Parathyroid adenoma (tissue), 2 donors: ENCODE measurements at regions not wholly inside any gene's neighbourhood (a gene's known extent, or its start where the extent isn't known, plus 50 kb on each side); places are given as distances from the start of the nearest gene placed in this dataset.

ENCODE experiments used
- H2AFZ ChIP-seq: fragments of 300-600 bp; sonication (generic); one replicate; pipeline ENCODE4 v1.7.0; 2017; ENCODE audit warnings: antibody characterized with exemption, mild to moderate bottlenecking
- H3K27ac ChIP-seq: fragments of 300-600 bp; sonication (generic); one replicate; pipeline ENCODE4 v1.7.0; 2017
- H3K27me3 ChIP-seq: fragments of 300-600 bp; sonication (generic); one replicate; pipeline ENCODE4 v1.7.0; 2017; ENCODE audit warnings: low read length; ENCODE audit not compliant: control insufficient read depth, insufficient read depth
- H3K36me3 ChIP-seq: fragments of 300-600 bp; sonication (generic); one replicate; pipeline ENCODE4 v1.7.0; 2017; ENCODE audit warnings: low read length; ENCODE audit not compliant: control insufficient read depth, insufficient read depth
- H3K4me1 ChIP-seq: fragments of 300-600 bp; sonication (generic); one replicate; pipeline ENCODE4 v1.7.0; 2017; ENCODE audit warnings: control low read depth
- H3K4me2 ChIP-seq: fragments of 300-600 bp; sonication (generic); one replicate; pipeline ENCODE4 v1.7.0; 2017; ENCODE audit warnings: low read length
- H3K4me3 ChIP-seq: fragments of 300-600 bp; sonication (generic); one replicate; pipeline ENCODE4 v1.7.0; 2017; ENCODE audit warnings: low read depth, low read length
- H3K79me2 ChIP-seq: fragments of 300-600 bp; sonication (generic); one replicate; pipeline ENCODE4 v1.7.0; 2017; ENCODE audit warnings: control low read depth
- H3K9ac ChIP-seq: fragments of 300-600 bp; sonication (generic); one replicate; pipeline ENCODE4 v1.7.0; 2017; ENCODE audit warnings: mild to moderate bottlenecking
- H3K9me3 ChIP-seq: fragments of 300-600 bp; sonication (generic); one replicate; pipeline ENCODE4 v1.7.0; 2017; ENCODE audit warnings: low read length; ENCODE audit not compliant: control insufficient read depth
- CTCF ChIP-seq: fragments of 300-600 bp; sonication (generic); IDR thresholded peaks from one replicate; pipeline ENCODE4 v1.7.0; 2017; ENCODE audit warnings: antibody characterized with exemption, mild to moderate bottlenecking
- donor health status: primary hyperparathyroidism.

DNA sequence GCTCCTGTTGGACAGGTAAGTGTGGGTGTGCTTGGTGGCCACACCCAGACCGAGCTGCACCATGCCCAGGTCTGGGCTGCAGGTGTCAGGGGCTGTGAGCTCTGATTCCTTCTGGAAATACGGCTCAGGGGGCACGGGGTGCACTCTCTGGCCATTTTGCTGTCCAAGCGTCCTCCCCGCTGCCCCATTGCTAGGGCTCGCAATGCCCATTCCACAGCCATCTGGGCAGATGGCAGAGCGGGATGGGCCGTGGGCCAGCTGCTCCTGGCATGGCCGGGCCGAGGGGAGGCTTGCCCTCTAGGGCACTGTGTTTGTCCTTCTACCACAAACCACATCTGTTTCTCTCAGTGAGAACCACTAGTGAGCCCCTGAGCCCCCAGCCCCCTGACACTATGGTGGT lies 67.9 kb upstream of the RXRA start:
- H3K36me3 ChIP-seq: no peaks in the 10 kb centered on the region
- no peak for TF ChIP-seq CTCF
- no peaks in the 10 kb centered on the region for H3K79me2 ChIP-seq
- H3K4me3 ChIP-seq: no peak overlapping the region
- no peaks in the 10 kb centered on the region for H3K4me1 ChIP-seq
- no peak overlapping the region for H3K4me2 ChIP-seq
- no peaks in the 10 kb centered on the region for H3K9me3 ChIP-seq
- H3K27me3 ChIP-seq: no peaks in the 10 kb centered on the region
- no peak overlapping the region for H3K9ac ChIP-seq
- H3K27ac ChIP-seq: no peak overlapping the region
- H2AFZ ChIP-seq: no peak overlapping the region

- Histone ChIP-seq H3K9ac (no peak overlapping the region), H3K4me3 (no peak overlapping the region), H3K4me2 (no peak overlapping the region), H3K9me3 (no peaks in the 10 kb centered on the region), H3K27ac (no peak overlapping the region), H3K79me2 (no peaks in the 10 kb centered on the region), H3K36me3 (no peaks in the 10 kb centered on the region), H3K4me1 (peaks cover 3% of the 10 kb centered on the region), H3K27me3 (no peaks in the 10 kb centered on the region), H2AFZ (no peak overlapping the region)
- TF ChIP-seq CTCF: no peak
These were observed 67.3 kb upstream of the RXRA start for GRCh38 chr9:134258828-134259546.

DNA sequence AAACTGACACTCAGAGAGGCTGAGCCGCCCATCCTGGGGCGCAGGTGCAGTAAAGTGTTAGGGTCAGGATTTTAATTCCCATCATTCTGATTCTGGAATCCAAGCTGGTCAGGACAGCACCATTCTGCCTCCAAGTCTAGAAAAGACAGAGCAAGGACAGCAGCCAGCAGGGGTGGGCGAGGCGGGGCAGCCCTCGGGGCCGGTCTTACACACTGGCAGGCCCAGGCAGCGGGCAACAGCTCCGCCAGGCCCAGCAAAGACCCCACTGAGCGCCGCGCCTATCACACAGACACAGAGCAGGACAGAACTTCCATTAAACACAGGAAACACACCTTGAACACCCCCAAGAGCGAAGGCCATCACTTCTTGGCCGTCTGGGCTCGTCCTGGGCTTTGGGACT lies 66.5 kb upstream of the RXRA start:
- Histone ChIP-seq H3K9ac (no peak overlapping the region), H3K4me3 (no peak overlapping the region), H3K79me2 (no peaks in the 10 kb centered on the region), H3K4me1 (peaks cover 3% of the 10 kb centered on the region), H3K9me3 (no peaks in the 10 kb centered on the region), H3K36me3 (no peaks in the 10 kb centered on the region), H2AFZ (no peak overlapping the region), H3K4me2 (no peak overlapping the region), H3K27me3 (no peaks in the 10 kb centered on the region), H3K27ac (no peak overlapping the region)
- no peak for TF ChIP-seq CTCF

DNA sequence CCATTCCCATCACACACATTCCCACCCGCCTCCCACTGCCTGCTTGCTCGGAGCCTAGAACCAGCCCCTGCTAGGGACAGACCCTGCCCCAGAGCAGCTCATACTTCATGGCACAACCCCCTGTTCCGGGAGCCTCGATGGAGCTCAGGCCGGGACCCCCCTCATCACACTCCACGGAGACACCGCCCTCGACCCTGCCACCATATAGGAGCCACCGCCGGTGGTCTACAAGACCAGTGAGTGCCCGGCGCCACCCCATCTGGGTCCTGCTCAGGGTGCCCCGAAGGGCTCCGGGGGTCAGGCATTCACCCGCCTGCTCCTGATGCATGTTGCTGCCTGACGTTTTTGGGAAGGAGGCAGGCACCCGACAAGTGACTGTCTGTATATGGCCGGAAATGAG lies 65.5 kb upstream of the RXRA start:
- H3K4me2 ChIP-seq: no peak overlapping the region
- H2AFZ ChIP-seq: no peak overlapping the region
- H3K27me3 ChIP-seq: no peaks in the 10 kb centered on the region
- H3K36me3 ChIP-seq: no peaks in the 10 kb centered on the region
- H3K27ac ChIP-seq: no peak overlapping the region
- no peak overlapping the region for H3K4me3 ChIP-seq
- H3K4me1 ChIP-seq: peaks cover 3% of the 10 kb centered on the region
- H3K9ac ChIP-seq: no peak overlapping the region
- TF ChIP-seq CTCF: no peak
- H3K79me2 ChIP-seq: no peaks in the 10 kb centered on the region
- no peaks in the 10 kb centered on the region for H3K9me3 ChIP-seq

- no peak for TF ChIP-seq CTCF
- Histone ChIP-seq H3K4me3 (no peak overlapping the region), H3K27me3 (no peaks in the 10 kb centered on the region), H3K4me1 (peaks cover 3% of the 10 kb centered on the region), H3K36me3 (no peaks in the 10 kb centered on the region), H2AFZ (no peak overlapping the region), H3K79me2 (no peaks in the 10 kb centered on the region), H3K9me3 (no peaks in the 10 kb centered on the region), H3K4me2 (no peak overlapping the region), H3K27ac (no peak overlapping the region), H3K9ac (no peak overlapping the region)
These were observed 64.2 kb upstream of the RXRA start for GRCh38 chr9:134262035-134262434.
